GM21390 (cell line): ENCODE measurements at regions not wholly inside any gene's neighbourhood (a gene's known extent, or its start where the extent isn't known, plus 50 kb on each side); places are given as distances from the start of the nearest gene placed in this dataset.

Experiments used
- ATAC-seq: cut with Tn5 transposase; IDR thresholded peaks from one replicate; pipeline ENCODE4 v1.9.1; 2021; ENCODE audit not compliant: unreplicated experiment

DNA sequence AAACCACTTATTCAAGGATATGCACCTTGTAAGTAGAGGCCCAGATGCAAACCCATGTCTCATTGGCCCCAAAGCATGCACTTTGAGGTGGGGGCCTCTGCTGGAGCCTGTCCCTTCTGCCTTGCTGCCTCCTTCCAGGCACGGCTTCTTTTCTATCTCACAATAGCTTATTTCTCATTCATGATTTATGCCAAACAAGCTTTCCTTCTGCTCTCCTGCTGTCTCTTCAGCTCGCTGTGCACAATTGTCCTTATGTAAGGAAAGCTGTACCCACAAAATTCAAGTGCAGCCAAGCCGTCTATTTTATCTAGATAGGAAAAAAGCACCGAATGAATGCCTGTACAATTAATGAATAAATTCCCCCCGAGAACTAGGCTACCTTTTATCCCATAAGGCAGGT is 124.8 kb upstream of the PACRGL start:
- ATAC-seq = no peak

DNA sequence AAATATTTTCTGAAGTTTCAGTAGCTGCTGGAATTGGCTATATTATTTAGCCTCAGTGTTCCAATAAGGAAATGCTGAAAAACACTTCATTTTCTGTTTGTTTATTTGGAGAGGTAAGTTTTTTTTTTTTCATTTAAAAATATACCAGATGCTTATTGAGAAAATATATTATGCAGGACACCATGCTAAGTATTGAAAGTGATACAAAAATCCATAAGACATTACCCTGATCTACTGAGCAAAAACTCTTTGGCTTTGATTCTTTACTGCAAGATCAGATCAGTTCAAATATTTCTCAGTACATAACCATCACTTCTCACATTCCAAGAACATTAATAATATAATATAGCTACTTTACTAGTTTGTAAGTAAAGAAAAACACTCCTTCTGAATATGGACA is 123.4 kb upstream of the PACRGL start:
- no peak for ATAC-seq

DNA sequence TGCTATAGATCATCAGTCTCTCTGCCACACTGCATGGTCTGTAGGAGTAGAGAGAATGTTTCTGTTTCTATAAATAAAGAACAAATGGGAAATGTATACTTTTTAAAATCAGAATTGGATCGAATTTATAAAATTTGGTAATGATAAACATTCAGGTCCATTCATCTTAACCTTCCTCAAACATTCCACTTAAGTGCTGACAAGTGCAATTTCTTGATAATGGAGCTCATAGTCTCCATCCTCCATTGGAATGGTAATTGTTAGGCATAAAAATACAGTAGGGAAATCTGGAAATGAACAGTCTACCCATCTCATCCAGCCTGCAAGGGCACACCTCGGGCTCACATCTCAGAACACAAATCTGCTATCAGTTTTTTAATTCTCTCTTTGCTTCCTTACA is 122.6 kb upstream of the PACRGL start:
- ATAC-seq = no peak

DNA sequence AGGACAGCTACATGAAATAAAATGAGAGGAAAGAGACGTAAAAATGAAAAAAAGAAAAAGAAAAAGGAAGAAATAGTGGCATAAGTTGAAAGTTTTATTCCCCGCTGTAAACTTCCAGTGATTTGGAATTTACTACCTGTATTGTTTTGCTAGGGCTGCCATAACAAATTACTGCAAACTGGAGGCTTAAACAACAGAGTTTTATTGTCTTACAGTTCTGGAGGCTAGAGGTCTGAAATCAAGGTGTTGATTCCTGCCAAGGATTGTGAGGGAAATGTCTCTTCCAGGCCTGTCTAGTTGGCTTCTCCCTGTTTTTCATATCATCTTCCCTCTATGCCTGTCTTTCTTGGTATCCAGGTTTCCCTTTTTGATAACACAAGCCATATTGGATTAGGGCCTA is 119.4 kb upstream of the PACRGL start:
- no peak for ATAC-seq

DNA sequence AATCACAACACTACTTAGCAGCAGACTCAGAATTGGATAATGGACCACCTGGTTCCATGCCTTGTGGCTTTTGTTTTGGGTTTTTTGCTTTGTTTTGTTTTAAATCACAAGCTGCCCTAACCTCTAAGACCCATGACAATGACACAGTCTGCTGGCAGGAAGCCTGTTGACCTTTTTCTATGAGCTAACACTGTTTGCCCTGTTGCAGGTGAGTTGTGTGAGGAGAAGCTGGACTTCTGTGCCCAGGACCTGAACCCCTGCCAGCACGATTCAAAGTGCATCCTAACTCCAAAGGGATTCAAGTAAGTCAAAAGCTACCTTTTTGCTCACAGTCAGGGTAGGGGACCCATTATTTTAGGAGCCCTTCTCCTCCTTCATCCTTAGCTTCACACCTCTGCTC is 110.8 kb upstream of the PACRGL start:
- ATAC-seq = no peak

DNA sequence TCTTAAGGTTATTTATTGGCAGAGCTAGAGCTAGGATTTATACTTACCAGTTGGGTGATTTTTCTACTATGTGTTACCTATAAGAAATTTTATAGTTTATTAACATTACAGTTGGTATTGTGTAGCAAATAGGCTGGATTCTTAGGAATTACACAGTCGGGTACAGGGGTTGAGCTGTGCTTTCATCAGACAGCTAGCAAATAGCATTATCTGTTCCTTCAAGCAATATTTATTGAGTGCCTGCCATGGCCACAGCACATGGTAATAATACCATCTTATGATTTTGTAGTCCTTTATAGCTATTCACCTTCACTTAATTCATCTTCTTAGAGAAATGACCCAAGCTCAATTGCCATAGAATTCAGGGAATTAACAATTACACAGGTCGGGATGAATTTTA is 109.4 kb upstream of the PACRGL start:
- no peak for ATAC-seq

DNA sequence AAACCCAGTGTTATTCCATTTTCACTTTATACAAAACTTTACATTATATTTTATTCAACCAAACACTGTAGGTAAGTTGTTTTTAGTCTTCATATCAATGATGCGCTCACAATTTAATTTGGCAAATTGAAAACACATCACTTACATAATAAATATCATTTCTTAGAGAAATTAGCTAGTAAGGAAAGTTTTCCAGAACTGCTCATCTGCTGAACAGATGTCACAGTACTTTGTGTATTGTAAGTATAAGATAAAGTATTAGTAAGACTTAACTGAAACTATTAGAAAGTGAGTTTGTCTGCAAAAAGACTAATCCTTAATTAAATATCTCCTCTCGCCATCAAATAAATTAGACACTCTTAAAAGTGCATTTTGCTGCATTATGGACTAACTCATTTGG is 108.7 kb upstream of the PACRGL start:
- ATAC-seq = no peak

DNA sequence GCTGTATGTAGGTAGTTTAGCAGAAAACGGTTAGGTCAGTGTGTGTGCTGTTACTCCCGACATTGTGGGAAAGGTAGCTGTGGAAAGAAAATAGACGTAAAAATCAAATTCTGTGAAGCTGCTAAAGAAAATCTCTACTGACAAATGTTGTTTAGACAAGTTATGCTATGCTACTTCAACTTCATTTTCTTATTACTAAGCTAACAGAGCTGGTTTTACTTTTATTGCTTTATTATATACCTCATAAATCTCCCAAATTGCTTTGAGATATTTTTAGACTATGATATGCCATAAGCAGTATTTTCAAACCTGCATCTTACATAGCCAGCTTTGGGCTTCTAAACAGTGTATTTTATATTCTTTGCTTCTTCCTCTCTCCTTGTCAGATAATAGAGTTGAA is 108.2 kb upstream of the PACRGL start:
- ATAC-seq = no peak

DNA sequence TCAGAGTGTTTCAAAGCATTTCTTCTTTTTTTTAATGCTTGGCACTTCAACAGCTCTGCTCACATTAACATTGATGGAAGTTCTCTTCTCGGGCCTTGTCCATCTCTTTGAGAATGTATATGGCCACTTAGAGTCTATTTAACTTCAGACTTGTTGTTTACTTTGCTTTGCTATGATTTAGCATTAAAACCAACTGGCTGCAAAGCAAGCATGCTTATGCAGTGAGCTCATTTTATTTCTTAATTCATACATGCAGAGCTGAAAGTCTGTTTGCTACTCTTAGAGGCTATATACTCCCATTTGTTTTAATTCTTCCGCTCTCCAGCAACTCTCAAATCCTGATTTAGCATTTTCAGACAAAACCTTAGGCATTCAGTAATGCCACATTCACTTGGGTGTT is 107.6 kb upstream of the PACRGL start:
- ATAC-seq = no peak

DNA sequence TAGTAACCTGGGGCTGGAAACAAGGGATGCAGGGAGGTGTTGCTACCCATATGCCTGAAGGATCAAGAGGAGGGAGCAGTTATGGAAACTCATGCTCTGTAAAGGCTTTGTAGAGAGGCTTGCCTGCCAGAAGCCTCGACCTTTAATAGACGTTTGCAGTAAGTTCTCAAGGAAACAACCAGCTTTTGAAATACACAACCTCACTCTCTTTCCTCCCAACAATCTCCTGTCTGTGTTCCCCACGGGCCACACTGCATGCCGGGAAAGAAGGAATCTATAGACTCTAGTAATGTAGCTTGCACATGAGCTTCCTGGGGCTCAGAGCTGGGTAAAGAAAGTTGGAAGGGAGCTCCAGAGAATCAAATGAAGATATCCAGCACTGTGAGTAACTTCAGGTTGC is 101.6 kb upstream of the PACRGL start:
- ATAC-seq = no peak

DNA sequence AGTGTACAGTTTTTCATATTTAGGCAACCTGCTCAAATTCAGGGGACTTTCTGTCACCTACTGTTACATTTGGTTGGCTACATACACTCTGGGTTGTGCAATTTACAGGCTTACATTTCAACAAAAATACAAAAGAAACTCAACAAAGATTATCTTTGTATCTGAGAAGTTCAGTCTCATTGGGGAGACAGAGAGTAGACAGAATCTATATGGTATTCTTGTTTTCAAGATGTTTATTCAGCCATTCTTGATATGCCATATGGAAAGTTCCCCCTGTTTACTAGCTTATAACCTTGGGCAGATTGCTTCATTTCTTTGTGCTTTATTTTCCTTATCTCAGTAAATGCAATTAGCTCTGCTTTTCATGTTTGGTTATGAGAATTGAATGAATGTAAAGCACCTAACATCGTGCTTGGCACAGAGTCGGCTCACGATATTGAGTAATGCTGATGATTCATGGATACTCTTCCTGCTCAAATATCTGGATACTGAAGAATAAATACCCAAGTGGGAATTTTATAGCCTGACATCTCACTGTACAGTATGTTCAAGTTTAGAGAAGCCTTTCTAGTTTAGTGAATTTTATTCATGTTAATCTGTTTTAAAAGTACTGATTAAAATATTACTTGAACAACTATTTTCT is 96.5 kb upstream of the PACRGL start:
- no peak for ATAC-seq

DNA sequence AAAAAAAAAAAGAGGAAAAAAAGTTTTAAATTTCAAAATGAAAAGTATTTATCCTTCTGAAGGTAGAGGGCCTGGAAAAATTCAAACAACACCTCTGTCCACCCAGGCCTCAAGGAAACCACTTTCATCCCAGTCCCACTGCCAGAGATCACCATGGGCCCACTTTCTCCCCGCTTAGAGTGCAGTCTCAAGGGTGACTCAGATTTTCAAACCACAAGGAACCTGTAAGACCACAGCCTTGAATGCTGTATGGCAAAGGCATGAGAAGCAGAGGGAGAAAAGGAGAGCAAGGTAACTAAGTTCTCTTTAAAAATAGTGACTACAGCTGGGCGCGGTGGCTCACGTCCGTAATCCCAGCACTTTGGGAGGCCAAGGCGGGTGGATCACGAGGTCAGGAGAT is 87.9 kb upstream of the PACRGL start:
- ATAC-seq = no peak

DNA sequence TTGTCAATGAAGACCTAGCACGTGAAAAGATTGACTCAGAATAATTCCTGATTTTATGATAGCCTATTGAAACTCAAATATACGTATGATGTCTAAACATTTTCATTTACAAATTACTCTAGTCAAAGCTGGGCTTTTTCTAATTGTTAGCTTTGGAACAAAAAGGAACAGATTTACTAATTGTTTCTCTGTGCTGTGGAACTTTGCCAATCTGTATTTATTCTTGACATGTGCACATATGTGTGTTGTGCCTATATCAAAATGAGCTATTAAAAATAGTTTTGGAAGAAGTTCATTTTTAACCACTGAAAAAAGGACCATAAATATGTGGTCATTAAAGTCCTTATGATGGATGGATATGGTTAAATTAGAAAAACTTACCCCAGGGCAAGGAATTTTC is 85.4 kb upstream of the PACRGL start:
- ATAC-seq = no peak

DNA sequence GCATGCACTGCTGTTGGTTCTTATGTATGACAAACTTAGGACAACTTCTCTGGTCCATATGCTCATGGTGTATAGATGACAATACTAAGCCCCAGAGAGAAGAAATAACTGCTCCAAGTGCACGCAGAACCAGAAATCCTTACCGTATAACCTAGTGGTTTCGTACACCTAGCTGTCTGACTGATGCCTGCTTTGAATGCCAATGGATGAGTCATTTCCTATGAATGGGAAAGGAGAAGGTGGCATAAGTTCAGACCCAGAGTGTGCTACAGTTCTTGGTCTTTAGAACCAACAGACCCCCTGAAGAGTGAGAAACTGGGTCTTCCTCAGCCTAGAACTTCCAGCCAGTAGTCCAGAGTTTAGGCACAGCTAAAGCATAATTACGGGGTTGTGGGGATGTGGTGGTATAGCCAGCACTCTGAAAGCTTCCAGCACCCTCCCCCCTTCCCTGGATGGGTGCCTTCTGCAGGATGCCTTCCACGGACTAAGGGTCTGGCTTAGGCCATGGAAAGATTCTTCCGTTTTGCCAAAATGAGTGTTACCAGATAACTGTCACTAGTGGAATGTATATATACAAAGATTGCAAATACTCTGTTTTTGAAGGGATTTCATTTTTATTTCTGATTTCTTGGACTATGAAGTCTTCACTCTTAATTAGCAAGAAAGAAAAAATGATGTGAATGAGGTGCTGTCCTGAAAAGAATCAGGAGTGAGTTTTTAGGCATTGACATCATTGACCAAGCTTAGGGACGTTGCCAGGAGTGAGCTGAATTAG is 84.6 kb upstream of the PACRGL start:
- no peak for ATAC-seq

DNA sequence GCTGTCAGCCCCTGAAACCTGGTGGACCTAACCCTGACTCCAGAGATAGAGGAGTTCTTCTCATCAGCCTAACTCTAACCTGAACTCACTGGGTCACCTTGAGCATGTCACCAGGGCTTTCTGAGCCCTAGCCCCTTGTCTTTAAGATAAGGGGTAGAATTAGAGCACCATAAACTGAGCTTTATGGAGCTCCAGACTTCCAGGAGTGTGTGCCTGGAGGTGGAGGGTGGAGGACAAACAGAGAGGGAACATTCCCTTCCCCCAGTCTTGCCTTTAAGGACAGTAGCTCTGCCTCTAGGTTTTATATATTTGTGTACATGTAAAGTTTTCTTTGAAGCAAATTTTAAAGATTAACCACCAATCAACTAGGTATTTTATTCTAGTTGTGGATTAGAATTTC is 83.9 kb upstream of the PACRGL start:
- no peak for ATAC-seq

DNA sequence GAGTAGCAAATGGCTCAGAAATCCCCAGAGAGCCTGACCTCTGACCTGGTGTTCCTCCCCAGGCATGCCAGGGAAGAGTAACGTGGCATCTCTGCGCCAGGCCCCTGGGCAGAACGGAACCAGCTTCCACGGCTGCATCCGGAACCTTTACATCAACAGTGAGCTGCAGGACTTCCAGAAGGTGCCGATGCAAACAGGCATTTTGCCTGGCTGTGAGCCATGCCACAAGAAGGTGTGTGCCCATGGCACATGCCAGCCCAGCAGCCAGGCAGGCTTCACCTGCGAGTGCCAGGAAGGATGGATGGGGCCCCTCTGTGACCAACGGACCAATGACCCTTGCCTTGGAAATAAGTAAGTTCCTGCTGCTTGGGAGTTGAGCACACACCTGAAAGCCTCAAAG is 83.4 kb upstream of the PACRGL start:
- no peak for ATAC-seq

DNA sequence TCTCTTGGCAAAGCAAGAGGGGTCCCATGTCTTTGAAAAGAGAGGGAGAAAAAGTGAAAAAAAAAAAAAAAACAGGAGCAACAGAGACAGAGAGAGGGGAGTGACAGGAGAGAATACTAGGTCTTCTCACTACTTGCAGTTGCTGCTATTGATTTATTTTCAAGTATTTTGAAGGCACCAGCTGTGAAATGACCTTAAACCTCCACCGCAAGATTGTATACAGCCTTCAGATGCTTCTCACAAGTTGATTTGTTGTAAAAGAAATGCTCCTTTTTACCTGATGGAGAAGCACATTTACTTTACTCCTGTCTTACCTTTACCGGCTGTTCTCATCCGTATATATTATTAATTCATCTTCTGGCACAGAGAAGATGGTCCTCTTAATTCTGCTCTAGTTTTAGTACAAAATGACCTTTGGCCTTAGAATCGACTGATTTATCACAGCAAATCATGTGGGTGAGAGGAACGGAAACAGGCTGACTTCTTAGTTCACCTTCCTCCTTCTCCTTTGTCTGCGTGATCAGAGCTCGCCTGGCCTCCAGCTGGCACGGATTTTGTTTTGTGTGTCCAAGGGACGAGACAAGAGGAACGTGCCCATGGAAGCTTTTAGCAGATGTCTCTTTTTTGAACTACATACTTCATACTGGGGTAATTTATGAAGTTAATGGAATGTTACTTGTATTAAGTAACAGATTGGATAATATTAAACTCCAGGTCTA is 82.4 kb upstream of the PACRGL start:
- ATAC-seq = no peak

DNA sequence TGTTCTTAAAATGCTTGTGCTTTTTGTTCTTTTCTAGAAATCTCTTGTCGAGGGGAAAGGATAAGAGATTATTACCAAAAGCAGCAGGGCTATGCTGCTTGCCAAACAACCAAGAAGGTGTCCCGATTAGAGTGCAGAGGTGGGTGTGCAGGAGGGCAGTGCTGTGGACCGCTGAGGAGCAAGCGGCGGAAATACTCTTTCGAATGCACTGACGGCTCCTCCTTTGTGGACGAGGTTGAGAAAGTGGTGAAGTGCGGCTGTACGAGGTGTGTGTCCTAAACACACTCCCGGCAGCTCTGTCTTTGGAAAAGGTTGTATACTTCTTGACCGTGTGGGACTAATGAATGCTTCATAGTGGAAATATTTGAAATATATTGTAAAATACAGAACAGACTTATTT is 81.5 kb upstream of the PACRGL start:
- ATAC-seq = no peak

DNA sequence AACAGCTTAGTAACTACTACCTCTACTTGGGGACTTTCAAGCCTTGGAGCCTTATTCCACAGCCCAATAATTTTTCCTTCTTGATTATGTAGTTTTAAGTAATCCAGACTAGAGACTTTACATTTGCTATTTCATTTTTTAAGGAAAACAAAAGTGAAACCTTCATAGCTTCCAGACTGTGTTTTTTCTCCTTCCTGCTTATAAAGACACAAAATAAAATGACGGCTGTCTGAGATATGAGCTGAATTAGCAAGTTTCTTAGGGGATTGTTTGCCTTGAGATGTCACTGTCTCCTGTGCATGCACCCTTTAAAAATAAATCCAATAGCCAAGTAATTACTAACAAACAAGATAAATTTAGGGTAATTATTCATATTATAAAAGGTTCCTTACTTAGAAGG is 78.8 kb upstream of the PACRGL start:
- no peak for ATAC-seq

DNA sequence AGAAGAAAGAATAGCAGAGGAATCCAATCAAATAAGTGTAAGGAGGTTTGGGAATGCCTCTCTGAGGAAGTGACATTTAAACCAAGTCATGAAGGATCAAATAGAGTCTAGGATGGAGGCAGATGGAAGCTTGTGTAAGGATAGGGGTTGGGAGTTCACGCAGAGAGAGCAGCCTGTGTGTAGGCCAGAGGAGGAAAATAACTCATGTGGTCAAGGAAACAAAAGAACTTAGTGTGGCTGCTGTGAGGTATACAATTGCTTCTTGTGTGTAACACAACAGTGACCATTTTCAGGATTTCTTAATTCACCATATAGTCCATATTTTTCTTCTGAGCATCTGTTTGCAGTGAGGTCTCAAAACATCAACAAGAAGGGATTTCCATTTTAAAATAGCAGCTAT is 77.6 kb upstream of the PACRGL start:
- ATAC-seq = no peak

DNA sequence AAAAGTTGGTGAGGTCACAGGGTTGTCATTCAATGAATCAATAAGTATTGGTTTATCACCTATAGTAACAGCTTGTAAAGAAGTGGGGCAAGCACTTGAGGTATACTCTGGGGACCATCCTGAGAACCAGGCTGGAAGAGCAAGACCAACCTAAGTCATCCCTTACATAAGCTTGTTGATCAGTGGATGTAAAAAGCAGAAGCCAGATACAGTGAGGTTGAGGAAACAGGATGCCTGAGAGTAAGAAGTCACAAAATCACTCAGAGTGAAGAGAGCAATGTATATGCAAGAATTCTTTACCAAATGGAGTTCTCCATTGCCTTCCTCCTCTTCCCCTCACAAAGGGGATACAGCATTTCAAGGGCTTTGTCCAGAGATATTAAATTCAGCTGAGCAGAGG is 76.3 kb upstream of the PACRGL start:
- ATAC-seq = no peak

DNA sequence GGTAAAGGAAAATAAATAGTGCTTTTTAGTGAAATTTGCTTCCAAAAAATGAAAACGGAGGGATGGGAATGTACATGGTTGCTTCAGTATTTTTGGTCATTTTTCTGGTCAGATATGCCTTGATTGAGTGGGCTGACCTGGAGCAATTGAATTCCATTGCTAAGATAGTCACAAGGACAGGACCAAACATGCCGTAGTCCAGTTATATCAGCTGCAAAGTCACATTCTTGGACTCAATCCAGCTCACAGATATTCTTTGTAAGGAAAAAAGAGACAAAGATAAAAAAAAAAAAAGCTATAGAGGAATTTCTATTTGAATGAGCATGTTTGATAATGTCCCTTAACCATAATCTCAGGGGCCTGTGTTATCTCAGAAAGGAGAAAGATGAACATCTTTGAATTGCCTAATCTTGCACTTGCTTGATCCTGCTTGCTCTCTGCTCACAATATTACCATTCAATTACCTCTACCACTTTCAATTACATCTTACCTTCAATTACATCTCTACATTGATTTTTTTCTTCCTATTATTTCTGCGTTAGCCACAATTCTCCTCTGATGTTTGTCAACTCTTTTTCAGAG is 75.4 kb upstream of the PACRGL start:
- ATAC-seq = no peak
